Natural killer cell (primary cell): ENCODE measurements at regions not wholly inside any gene's neighbourhood (a gene's known extent, or its start where the extent isn't known, plus 50 kb on each side); places are given as distances from the start of the nearest gene placed in this dataset.

Experiments
- ATAC-seq, 3 donors: fragments of 150-1000 bp in 2 of 3; fragments of 200-7000 bp in 1 of 3; cut with Tn5 transposase; 1 replicate in 1 of 3; 2 replicates in 2 of 3; pipeline ENCODE4 v1.10.0; 2021; ENCODE audit warnings: mild to moderate bottlenecking in 2 of 3, moderate library complexity in 2 of 3
- DNase-seq, 2 donors: peaks; one replicate each; pipeline versions ENCODE4 v3.0.0 to v3.0.0-alpha.2; 2013 to 2021; ENCODE audit warnings: mixed read lengths in 1 of 2
- H3K27ac ChIP-seq: one replicate; pipeline ENCODE4 v1.5.1; 2013; ENCODE audit warnings: mild to moderate bottlenecking, low read length
- H3K27me3 ChIP-seq: one replicate; pipeline ENCODE4 v1.6.1; 2013; ENCODE audit warnings: low read length; ENCODE audit not compliant: control insufficient read depth, insufficient read depth
- H3K36me3 ChIP-seq: one replicate; pipeline ENCODE4 v1.6.1; 2013; ENCODE audit warnings: low read length; ENCODE audit not compliant: control insufficient read depth, insufficient read depth
- H3K4me1 ChIP-seq: one replicate; pipeline ENCODE4 v1.6.1; 2013; ENCODE audit warnings: low read length; ENCODE audit not compliant: control insufficient read depth, insufficient read depth
- H3K4me3 ChIP-seq: one replicate; pipeline ENCODE4 v1.5.1; 2013; ENCODE audit warnings: low read length
- H3K9me3 ChIP-seq: one replicate; pipeline ENCODE4 v1.6.1; 2013; ENCODE audit warnings: low read length; ENCODE audit not compliant: control insufficient read depth, insufficient read depth
- H3K27ac Mint-ChIP-seq, 2 donors: one replicate each; pipeline ENCODE4 v1.8.0; 2022; ENCODE audit warnings: mild to moderate bottlenecking in 2 of 2, mixed read lengths in 2 of 2, moderate library complexity in 1 of 2
- H3K27me3 Mint-ChIP-seq, 2 donors: one replicate each; pipeline ENCODE4 v1.8.0; 2022; ENCODE audit warnings: low read depth in 2 of 2, mixed read lengths in 2 of 2
- H3K36me3 Mint-ChIP-seq: one replicate; pipeline ENCODE4 v1.8.0; 2022; ENCODE audit warnings: mixed read lengths
- H3K4me1 Mint-ChIP-seq, 2 donors: one replicate each; pipeline ENCODE4 v1.8.0; 2022; ENCODE audit warnings: mixed read lengths in 2 of 2
- H3K4me3 Mint-ChIP-seq: one replicate; pipeline ENCODE4 v1.8.0; 2022; ENCODE audit warnings: mild to moderate bottlenecking, moderate library complexity, mixed read lengths
- H3K9me3 Mint-ChIP-seq, 2 donors: one replicate each; pipeline ENCODE4 v1.8.0; 2022; ENCODE audit warnings: mixed read lengths in 2 of 2
- CTCF ChIP-seq: fragments of 200-600 bp; IDR thresholded peaks from one replicate; pipeline ENCODE4 v1.8.0; 2022; ENCODE audit warnings: antibody characterized with exemption
- WGBS: methylation state at CpG from one replicate; pipeline ENCODE4 v1.1.7; 2013; ENCODE audit warnings: missing lambda C conversion rate; ENCODE audit not compliant: insufficient coverage; 5-methylcytosine and 5-hydroxymethylcytosine counted together
- intact Hi-C: fragments of 100-400 bp; cut with micrococcal nuclease; formaldehyde crosslinking; loops from one replicate; pipeline ENCODE4 v1.14.2; 2022

- Histone ChIP-seq H3K27ac (no peak overlapping the region), H3K36me3 (no peaks in the 10 kb centered on the region)
- no peak for ATAC-seq
Measured at GRCh38 chr2:241933179-241933911, 63.8 kb downstream of the RTP5 start.

DNA sequence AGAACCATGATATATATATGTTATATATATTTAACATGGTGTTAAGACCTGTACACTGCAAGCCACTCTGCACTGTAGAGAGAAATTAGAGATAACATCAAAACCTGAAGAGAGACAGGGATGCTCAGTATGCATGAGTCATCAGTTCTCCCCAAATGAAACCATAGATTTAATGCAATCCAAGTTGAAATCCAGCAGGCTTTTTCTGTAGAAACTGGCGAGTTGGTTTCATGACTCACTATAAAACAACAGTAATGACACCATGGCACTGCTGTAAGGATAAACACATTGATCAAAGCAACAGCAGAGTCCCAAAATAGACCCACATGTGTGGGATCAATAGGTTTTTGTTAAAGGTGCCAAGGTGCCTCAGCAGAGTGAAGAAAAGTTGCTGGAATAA lies 65.8 kb downstream of the RTP5 start:
- H3K27me3 Mint-ChIP-seq = no peaks in the 10 kb centered on the region
- H3K36me3 Mint-ChIP-seq = no peaks in the 10 kb centered on the region
- TF ChIP-seq CTCF = no peak
- 93% methylated on average over 1 of the region's 1 CpG for WGBS
- Histone ChIP-seq H3K9me3 (no peaks in the 10 kb centered on the region), H3K36me3 (no peaks in the 10 kb centered on the region), H3K4me3 (no peak overlapping the region), H3K4me1 (peaks cover 4% of the 10 kb centered on the region), H3K27ac (no peak overlapping the region), H3K27me3 (no peaks in the 10 kb centered on the region)
- ATAC-seq = no peak
- no peak overlapping the region for H3K27ac Mint-ChIP-seq
- intact Hi-C loops = no loop called here
- no peak overlapping the region for H3K4me3 Mint-ChIP-seq
- H3K4me1 Mint-ChIP-seq = no peaks in the 10 kb centered on the region
- no peaks in the 10 kb centered on the region for H3K9me3 Mint-ChIP-seq
- no peak for DNase-seq

More at GRCh38 chr2:241933179-241933911, 63.8 kb downstream of the RTP5 start:
- no peaks in the 10 kb centered on the region for H3K27me3 Mint-ChIP-seq
- H3K36me3 Mint-ChIP-seq = no peaks in the 10 kb centered on the region
- no peak for DNase-seq
- intact Hi-C loops = no loop called here
- 74% methylated on average over 11 of the region's 11 CpGs for WGBS
- Histone ChIP-seq H3K27me3 (no peaks in the 10 kb centered on the region), H3K4me3 (no peak overlapping the region), H3K9me3 (no peaks in the 10 kb centered on the region), H3K4me1 (peaks cover 4% of the 10 kb centered on the region)
- no peaks in the 10 kb centered on the region for H3K9me3 Mint-ChIP-seq
- no peaks in the 10 kb centered on the region for H3K4me1 Mint-ChIP-seq
- no peak overlapping the region for H3K27ac Mint-ChIP-seq
- no peak for TF ChIP-seq CTCF
- H3K4me3 Mint-ChIP-seq = no peak overlapping the region

DNA sequence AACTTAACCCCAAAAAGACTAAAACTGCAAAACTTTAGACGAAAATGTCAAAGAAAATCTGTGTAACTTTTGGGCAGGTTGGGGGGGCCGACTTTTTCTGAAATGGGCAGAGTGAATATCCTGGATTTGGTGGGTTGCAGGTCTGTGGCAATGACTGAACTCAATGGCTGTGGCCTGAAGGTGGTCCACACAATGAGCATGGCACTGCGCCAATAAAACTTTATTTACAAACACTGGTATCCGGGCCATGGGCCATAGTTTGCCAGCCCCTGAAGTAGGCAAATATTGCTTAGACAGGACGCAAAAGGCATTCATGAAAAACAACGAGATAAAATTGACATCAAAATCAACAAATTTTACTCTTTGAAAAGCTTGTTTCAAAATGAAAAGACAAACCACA lies 66.2 kb downstream of the RTP5 start:
- H3K4me3 Mint-ChIP-seq = no peak overlapping the region
- Histone ChIP-seq H3K4me3 (no peak overlapping the region), H3K4me1 (peaks cover 4% of the 10 kb centered on the region), H3K27me3 (no peaks in the 10 kb centered on the region), H3K9me3 (no peaks in the 10 kb centered on the region), H3K27ac (no peak overlapping the region), H3K36me3 (no peaks in the 10 kb centered on the region)
- WGBS = 94% methylated on average over 6 of the region's 6 CpGs
- no peaks in the 10 kb centered on the region for H3K9me3 Mint-ChIP-seq
- no peak for DNase-seq
- no peaks in the 10 kb centered on the region for H3K36me3 Mint-ChIP-seq
- TF ChIP-seq CTCF = no peak
- H3K27ac Mint-ChIP-seq = no peak overlapping the region
- H3K4me1 Mint-ChIP-seq = no peaks in the 10 kb centered on the region
- no peaks in the 10 kb centered on the region for H3K27me3 Mint-ChIP-seq
- intact Hi-C loops = no loop called here
- ATAC-seq = no peak
